OCI-LY1 (cell line): ENCODE measurements at regions not wholly inside any gene's neighbourhood (a gene's known extent, or its start where the extent isn't known, plus 50 kb on each side); places are given as distances from the start of the nearest gene placed in this dataset.

Experiments used
- H2AFZ ChIP-seq: fragments of 200-600 bp; sonication (generic), shearing (Covaris generic); 2 replicates; pipeline ENCODE4 v1.6.0; 2014; ENCODE audit warnings: antibody characterized with exemption, mild to moderate bottlenecking, low read length
- H3F3A ChIP-seq: fragments of 200-600 bp; sonication (generic), shearing (Covaris generic); 2 replicates; pipeline ENCODE4 v1.6.0; 2014; ENCODE audit warnings: mild to moderate bottlenecking, antibody characterized with exemption, low read length, moderate library complexity; ENCODE audit not compliant: insufficient read depth
- H3K27ac ChIP-seq: fragments of 200-600 bp; sonication (generic); 2 replicates; pipeline ENCODE4 v1.5.1; 2014; ENCODE audit warnings: low read length, mixed run types, mild to moderate bottlenecking, low read depth; ENCODE audit not compliant: poor library complexity, severe bottlenecking
- H3K27me3 ChIP-seq: fragments of 200-600 bp; sonication (generic); 2 replicates; pipeline ENCODE4 v1.6.0; 2014; ENCODE audit warnings: antibody characterized with exemption, mild to moderate bottlenecking, low read length, moderate library complexity; ENCODE audit not compliant: insufficient read depth
- H3K36me3 ChIP-seq: fragments of 200-600 bp; sonication (generic); 2 replicates; pipeline ENCODE4 v1.6.1; 2014; ENCODE audit warnings: mild to moderate bottlenecking, antibody characterized with exemption, low read length, moderate library complexity, mixed read lengths; ENCODE audit not compliant: insufficient read depth
- H3K4me1 ChIP-seq: fragments of 200-600 bp; sonication (generic); 2 replicates; pipeline ENCODE4 v1.5.1; 2014; ENCODE audit warnings: mild to moderate bottlenecking, low read length, moderate library complexity; ENCODE audit not compliant: insufficient read depth, severe bottlenecking
- H3K4me2 ChIP-seq: fragments of 200-600 bp; sonication (generic), shearing (Covaris generic); 2 replicates; pipeline ENCODE4 v1.6.1; 2014; ENCODE audit warnings: low read length
- H3K4me3 ChIP-seq: fragments of 200-600 bp; sonication (generic); 2 replicates; pipeline ENCODE4 v1.5.1; 2014; ENCODE audit warnings: low read length, low read depth, mild to moderate bottlenecking, mixed read lengths; ENCODE audit not compliant: poor library complexity, severe bottlenecking
- H3K79me2 ChIP-seq: fragments of 200-600 bp; shearing (Covaris generic); 2 replicates; pipeline ENCODE4 v1.6.1; 2016; ENCODE audit warnings: mixed run types, low read length, mixed read lengths; ENCODE audit not compliant: insufficient read depth
- H3K9ac ChIP-seq: fragments of 200-600 bp; sonication (generic), shearing (Covaris generic); 2 replicates; pipeline ENCODE4 v1.6.1; 2014; ENCODE audit warnings: mild to moderate bottlenecking, low read length, mixed read lengths
- H3K9me2 ChIP-seq: fragments of 200-600 bp; sonication (generic), shearing (Covaris generic); 2 replicates; pipeline ENCODE4 v1.6.1; 2014; ENCODE audit warnings: low read depth, mild to moderate bottlenecking, low read length, mixed read lengths
- H3K9me3 ChIP-seq: fragments of 200-600 bp; shearing (Covaris generic); 2 replicates; pipeline ENCODE4 v1.6.1; 2014; ENCODE audit warnings: low read length, mixed read lengths
- H4K20me1 ChIP-seq: fragments of 200-600 bp; sonication (generic), shearing (Covaris generic); 2 replicates; pipeline ENCODE4 v1.6.0; 2016; ENCODE audit warnings: mild to moderate bottlenecking, low read length; ENCODE audit not compliant: insufficient read depth
- CTCF ChIP-seq: fragments of 200-600 bp; sonication (generic), shearing (Covaris generic); IDR thresholded peaks from 2 replicates; pipeline ENCODE4 v1.5.1; 2017; ENCODE audit warnings: mild to moderate bottlenecking, antibody characterized with exemption, low read length, moderate library complexity, mixed read lengths
- EZH2 ChIP-seq: fragments of 200-600 bp; sonication (generic), shearing (Covaris generic); IDR thresholded peaks from 2 replicates; pipeline ENCODE4 v1.8.0; 2017; ENCODE audit warnings: borderline replicate concordance, mixed run types, mild to moderate bottlenecking, antibody characterized with exemption, low read length, moderate library complexity, mixed read lengths

- Histone ChIP-seq H3K9me3 (no peaks in the 10 kb centered on the region), H3K9ac (no peak overlapping the region), H3F3A (no peaks in the 10 kb centered on the region; the same call in 1 of the 2 replicates), H2AFZ (no peak overlapping the region), H3K27me3 (no peaks in the 10 kb centered on the region), H4K20me1 (no peaks in the 10 kb centered on the region), H3K36me3 (no peaks in the 10 kb centered on the region), H3K79me2 (no peaks in the 10 kb centered on the region), H3K4me2 (no peak overlapping the region), H3K27ac (no peak overlapping the region), H3K4me3 (no peak overlapping the region), H3K4me1 (no peaks in the 10 kb centered on the region), H3K9me2 (0 out of 2 replicates have a peak, but pooled peaks cover 2% of the 10 kb centered on the region)
- TF ChIP-seq CTCF (no peak), EZH2 (no peak)
Measured at GRCh38 chr13:70183041-70183440, 74.8 kb upstream of the KLHL1 start.
